Umbilical cord (tissue), 1 donor: ENCODE measurements at regions not wholly inside any gene's neighbourhood (a gene's known extent, or its start where the extent isn't known, plus 50 kb on each side); places are given as distances from the start of the nearest gene placed in this dataset.
"Not testable (repeated sequence)": the region's sequence is repeated elsewhere in the genome, so short reads cannot be mapped to it uniquely, and the experiment has no call there.

Source experiments
- DNase-seq: peaks from one replicate; pipeline ENCODE4 v3.0.0-alpha.2; 2015; ENCODE audit warnings: low spot score

GRCh38 chr5:163161512-163161911, 275.9 kb upstream of the CCNG1 start:
- DNase-seq, result no peak

- DNase-seq, result no peak
Measured at GRCh38 chr5:163162645-163163044, 274.8 kb upstream of the CCNG1 start.

DNA sequence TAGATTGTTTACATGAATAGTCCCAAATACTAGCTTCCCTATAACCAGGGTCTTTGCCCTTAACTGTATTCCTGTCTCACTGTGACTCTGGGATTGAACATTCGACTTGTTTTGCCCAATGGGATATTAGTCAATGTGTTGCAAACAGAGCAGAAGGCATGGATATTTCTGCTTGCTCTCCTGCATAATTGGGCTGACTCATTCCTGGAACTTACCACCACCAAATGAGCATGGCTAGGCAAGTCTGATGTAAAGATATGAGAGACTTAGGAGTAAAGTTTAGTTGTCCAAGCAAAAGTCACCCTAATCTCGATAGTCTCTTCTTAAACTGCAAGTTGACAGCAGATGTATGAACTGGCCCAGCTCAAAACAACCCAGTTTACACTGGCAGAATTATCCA, 273.5 kb upstream of the CCNG1 start:
- no peak for DNase-seq

GRCh38 chr5:163165277-163165676, 272.1 kb upstream of the CCNG1 start:
- DNase-seq, result no peak

GRCh38 chr5:163170161-163170560, 267.2 kb upstream of the CCNG1 start:
- DNase-seq, result not testable (repeated sequence)

DNA sequence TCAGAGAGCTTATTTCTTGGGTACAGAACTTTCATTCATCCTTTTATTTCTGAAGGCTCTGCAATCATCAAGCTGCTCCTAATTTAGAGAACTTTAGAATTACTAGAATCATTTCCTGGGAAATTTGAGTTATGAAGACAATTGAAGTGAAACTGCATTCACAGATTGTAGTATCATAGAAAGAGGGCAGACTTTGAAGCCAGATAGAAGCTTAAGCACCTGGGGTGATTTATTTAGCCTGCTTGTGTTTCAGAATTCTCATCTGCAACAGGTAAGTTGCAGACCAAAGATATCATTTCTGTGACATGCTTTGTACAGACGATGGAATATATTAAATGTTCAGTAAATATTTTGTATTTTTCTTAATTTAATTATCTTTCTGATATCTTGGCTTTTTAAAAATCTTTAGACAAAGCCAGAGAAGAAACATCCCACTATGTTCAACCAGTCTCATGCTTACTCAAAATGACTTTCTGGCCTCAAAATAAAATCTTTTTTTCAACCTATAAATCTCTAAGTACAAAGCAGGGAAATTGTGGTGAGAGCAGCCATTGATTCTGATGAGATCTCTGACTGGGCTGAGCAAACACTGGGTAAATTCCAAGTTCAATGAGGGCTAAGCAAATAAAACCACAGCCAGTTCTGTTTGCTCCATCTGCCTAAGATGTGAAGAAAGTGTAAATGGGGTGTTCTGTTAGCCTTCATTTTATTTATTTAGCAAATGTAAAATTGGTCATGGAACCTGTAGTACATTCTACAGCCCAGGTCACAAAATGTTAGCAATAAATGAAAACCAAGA, 264.7 kb upstream of the CCNG1 start:
- DNase-seq, result no peak

- DNase-seq, result no peak
Measured at GRCh38 chr5:163177971-163178370, 259.4 kb upstream of the CCNG1 start.

- no peak for DNase-seq
Measured at GRCh38 chr5:163185315-163185714, 252.1 kb upstream of the CCNG1 start.

GRCh38 chr5:163189023-163189553, 248.3 kb upstream of the CCNG1 start:
- DNase-seq, result peak; percentile 5

DNA sequence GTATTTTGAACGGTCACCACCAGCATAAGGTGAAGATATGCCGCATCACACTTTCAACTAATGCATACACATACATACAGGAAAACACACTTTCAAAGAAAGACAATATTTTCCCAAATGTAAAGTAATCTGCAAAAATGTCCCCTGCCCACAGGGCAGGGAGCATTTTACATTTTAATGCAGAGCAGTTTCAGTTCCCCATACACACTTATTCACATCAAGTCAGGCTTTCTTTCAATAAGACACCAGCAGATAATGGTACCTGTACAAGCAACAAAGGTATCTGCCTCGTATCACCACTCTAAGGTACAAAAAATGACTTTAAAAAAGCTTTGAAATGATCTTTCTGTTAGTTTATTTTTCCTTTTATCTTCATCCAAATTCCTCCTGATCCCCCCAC, 247.1 kb upstream of the CCNG1 start:
- DNase-seq, result no peak

DNA sequence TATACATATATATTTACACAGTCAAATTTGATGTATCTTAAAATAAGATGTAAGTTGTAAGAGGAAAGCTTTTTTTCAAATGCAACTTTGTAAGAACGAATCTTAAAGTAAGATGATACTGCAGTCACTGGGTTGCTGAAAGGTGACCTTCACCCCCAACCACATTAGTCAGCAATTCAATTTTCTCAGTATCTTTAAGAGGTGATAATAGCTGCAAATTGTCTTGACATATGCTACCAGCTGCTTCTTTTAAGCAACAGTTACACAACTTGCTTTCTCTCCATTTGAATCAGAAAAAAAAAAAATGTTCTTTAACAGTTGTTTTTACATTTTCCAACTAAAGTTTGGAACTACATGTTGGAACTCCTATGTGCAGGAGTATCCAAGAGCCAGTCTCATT, 246.6 kb upstream of the CCNG1 start:
- DNase-seq, result no peak

GRCh38 chr5:163193886-163194285, 243.5 kb upstream of the CCNG1 start:
- DNase-seq, result no peak

GRCh38 chr5:163205645-163206044, 231.8 kb upstream of the CCNG1 start:
- DNase-seq, result no peak

DNA sequence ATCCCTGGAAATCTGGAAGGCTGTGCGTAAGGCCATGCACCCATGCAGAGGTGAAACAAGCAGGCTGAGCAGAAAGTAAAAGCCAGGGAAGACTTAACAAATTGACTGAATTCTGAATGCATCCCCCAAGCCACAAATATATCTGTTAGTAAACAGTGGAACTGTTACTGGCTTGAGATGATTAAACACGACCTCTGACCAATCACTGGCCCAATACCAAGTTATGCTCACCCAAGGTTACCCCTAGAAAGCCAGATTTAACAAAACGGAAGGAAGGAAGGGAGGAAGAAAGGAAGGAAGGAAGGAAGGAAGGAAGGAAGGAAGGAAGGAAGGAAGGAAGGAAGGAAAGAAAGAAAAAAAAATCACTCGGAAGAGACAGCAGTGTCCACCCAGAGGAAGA, 215.8 kb upstream of the CCNG1 start:
- DNase-seq, result no peak

- DNase-seq, result no peak
Measured at GRCh38 chr5:163222982-163223381, 214.4 kb upstream of the CCNG1 start.

DNA sequence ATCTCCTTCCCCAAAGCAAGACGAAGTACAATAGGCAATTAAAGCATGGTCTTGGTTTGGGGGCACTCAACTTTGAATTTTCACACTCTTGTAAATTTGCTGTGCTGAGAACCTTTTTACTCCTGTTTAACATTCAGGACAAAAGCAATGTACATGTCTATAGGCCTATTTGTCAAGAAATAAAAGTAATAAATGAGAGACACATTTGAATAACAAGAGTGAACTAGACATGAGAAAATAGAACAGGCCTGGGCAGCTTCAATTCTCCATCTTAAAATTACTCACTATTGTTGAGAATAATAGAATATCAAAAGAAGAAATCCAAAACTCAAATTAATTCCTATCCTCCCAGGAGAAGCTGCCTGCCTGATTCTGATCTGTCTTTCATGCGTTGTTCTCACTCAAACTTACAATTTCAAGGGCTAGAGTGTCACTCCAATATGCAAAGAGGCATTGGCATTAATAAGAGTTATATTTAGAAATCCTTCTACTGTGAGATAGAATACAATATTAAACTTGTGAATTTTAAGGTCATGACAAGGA, 192.9 kb upstream of the CCNG1 start:
- no peak for DNase-seq

DNA sequence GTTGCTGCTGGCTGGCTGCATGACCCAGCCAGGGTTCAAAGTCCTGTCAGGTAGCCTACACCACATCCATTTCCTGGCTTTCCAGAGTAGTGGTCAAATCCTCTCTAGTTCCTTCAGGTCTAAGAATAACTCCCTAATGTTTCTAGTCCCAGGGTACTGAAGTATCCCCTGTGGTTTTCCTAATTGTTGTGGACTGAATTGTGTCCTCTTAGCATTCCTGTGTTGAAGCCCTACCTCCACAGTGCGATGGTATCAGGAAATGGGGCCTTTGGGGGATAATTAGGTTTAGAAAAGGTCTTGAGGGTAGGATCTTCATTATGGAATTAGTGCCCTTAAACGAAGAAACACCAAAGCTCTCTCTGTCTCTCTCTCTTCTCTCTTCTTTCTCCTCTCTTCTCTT, 191.8 kb upstream of the CCNG1 start:
- no peak for DNase-seq

DNA sequence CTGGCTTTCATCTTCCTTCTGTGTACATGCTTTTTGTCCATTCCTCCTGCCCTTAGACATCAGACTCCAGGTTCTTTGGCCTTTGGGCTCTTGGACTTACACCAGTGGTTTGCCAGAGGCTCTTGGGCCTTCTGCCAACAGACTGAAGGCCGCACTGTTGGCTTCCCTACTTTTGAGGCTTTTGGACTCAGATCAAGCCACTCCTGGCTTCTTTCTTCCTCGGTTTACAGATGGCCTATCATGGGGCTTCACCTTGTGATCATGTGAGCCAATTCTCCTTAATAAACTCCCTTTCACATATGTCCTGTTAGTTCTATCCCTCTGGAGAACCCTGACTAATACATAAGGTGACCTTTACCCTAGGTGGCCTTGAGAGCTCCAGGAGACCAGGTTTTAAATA, 189.1 kb upstream of the CCNG1 start:
- no peak for DNase-seq

DNA sequence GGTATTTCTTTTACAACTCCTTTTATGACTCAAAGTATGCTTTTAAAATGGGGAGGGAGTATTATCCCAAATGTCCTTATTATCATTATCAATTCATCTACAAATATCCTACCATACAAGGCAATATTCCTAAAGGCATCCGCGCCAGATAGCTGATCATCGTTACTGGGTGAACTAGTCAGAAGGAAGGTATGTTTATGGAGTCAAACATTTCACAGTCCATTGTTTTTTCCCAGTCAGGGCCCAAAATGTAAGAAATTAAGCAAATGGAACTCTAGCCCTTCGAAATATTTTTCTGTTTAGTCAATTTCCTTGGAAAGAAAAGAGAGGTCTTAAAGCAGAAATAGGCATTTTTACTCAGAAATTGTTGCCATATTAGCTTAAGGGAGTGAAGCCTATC, 188.5 kb upstream of the CCNG1 start:
- DNase-seq, result no peak

DNA sequence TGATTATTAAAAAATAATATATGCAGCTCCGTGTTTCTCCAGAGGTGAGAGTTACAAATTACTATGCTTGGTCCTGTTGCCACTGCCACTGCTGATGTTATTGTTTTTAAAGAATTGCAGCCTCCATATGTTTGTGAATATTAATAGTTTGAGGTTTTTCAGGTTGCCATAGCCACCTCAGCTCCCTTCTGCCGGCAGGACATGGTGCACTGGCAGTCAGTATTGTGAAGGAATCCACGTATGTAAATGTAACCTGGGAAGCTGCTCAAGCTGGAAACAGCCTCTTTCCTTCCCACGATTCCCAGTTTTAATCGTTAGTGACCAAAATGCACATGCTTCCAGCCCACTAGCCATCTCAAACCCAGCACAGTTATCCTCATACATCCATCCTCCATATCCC, 184.4 kb upstream of the CCNG1 start:
- no peak for DNase-seq

- DNase-seq, result no peak
Measured at GRCh38 chr5:163259495-163259894, 177.9 kb upstream of the CCNG1 start.

DNA sequence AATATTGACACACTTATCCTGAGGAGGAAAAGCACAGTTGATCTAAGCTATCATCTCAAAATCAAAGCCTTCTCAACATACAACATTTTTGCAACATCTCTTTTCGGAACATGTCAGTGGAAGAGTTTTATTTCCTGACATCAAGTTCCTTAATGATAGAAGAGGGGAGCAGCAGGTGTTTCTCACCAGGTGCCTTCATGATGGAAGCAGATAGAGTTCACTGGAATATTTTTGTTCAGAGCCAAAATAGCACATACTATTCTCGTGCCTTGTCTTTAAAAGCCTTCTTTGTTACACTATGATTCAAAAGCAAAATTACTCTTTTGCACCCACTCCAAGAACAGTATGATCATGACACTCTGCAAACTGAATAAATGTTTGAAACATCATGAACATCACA, 176.9 kb upstream of the CCNG1 start:
- no peak for DNase-seq

GRCh38 chr5:163260961-163261360, 176.4 kb upstream of the CCNG1 start:
- DNase-seq, result no peak
